Naive B cell (primary cell): ENCODE measurements at regions not wholly inside any gene's neighbourhood (a gene's known extent, or its start where the extent isn't known, plus 50 kb on each side); places are given as distances from the start of the nearest gene placed in this dataset.

Experiments used
- ATAC-seq, 2 donors: fragments of 150-1000 bp; cut with Tn5 transposase; 2 replicates each; pipeline ENCODE4 v1.10.0; 2021; ENCODE audit warnings: low read depth in 2 of 2, mild to moderate bottlenecking in 2 of 2, moderate library complexity in 2 of 2
- DNase-seq: peaks from one replicate; pipeline ENCODE4 v3.0.0; 2022
- H3K27ac Mint-ChIP-seq, 6 donors: one replicate each; pipeline ENCODE4 v1.8.0; 2020 to 2022; ENCODE audit warnings: mild to moderate bottlenecking in 6 of 6, mixed read lengths in 6 of 6, moderate library complexity in 5 of 6, inconsistent platforms in 2 of 6
- H3K27me3 Mint-ChIP-seq, 3 donors: one replicate each; pipeline ENCODE4 v1.8.0; 2021 to 2022; ENCODE audit warnings: mixed read lengths in 3 of 3, mild to moderate bottlenecking in 1 of 3
- H3K36me3 Mint-ChIP-seq, 2 donors: one replicate each; pipeline ENCODE4 v1.8.0; 2020 to 2022; ENCODE audit warnings: mixed read lengths in 2 of 2, inconsistent platforms in 1 of 2, mild to moderate bottlenecking in 1 of 2
- H3K4me1 Mint-ChIP-seq, 3 donors: one replicate each; pipeline ENCODE4 v1.8.0; 2020 to 2022; ENCODE audit warnings: mixed read lengths in 3 of 3, inconsistent platforms in 1 of 3, mild to moderate bottlenecking in 1 of 3, moderate library complexity in 1 of 3
- H3K4me3 Mint-ChIP-seq, 8 donors: one replicate each; pipeline ENCODE4 v1.8.0; 2020 to 2022; ENCODE audit warnings: mild to moderate bottlenecking in 8 of 8, mixed read lengths in 8 of 8, moderate library complexity in 8 of 8, inconsistent platforms in 2 of 8
- H3K9me3 Mint-ChIP-seq, 7 donors: one replicate each; pipeline ENCODE4 v1.8.0; 2020 to 2022; ENCODE audit warnings: mixed read lengths in 7 of 7, mild to moderate bottlenecking in 5 of 7, inconsistent platforms in 2 of 7, moderate library complexity in 1 of 7

DNA sequence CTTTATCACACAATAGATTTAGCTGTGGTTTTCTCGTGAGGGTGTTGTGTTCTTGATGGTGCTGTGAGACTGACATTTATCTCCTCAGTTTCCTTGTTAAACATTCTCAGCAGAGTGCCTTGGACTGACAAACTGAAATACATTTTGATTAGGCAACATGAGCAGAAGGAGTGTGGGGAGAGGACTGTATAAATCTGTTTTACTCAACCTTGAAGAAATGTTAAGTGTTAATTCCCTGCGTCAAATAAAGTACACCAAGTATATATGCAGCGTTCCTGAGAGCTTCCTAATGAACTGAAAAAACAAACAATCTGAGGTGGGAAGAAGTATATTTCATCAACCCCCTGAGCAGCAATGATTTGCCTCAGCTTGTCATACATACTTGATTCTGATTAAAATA is 540.3 kb upstream of the B3GALT2 start:
- no peaks in the 10 kb centered on the region for H3K9me3 Mint-ChIP-seq
- no peak overlapping the region for H3K27ac Mint-ChIP-seq
- H3K36me3 Mint-ChIP-seq = no peaks in the 10 kb centered on the region
- no peaks in the 10 kb centered on the region for H3K4me1 Mint-ChIP-seq
- no peaks in the 10 kb centered on the region for H3K27me3 Mint-ChIP-seq
- no peak for ATAC-seq
- no peak overlapping the region for H3K4me3 Mint-ChIP-seq
- DNase-seq = no peak

DNA sequence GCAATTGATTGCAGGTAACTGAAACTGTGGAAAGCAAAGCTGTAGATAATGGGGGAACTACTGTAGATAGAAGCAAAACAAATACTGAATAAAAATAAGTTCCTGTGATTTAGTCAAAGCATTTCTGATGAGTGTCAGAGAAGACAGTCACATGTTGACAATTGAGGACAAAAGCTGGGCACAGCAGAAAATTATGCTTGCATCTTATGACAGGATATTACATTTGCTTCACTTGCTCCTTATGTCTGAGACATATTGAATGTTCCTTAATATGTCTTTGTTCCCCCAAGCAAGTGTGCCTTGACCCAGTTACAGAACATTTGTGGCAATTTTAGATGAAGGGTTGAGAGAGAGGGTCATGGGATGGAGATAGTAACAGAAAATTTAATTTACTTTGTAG is 526.0 kb upstream of the B3GALT2 start:
- H3K4me1 Mint-ChIP-seq = no peaks in the 10 kb centered on the region
- peaks cover 0 to 7% (median 0%) of the 10 kb centered on the region in 3 donors for H3K27me3 Mint-ChIP-seq
- H3K9me3 Mint-ChIP-seq = peaks cover 0 to 4% (median 0%) of the 10 kb centered on the region in 7 donors
- H3K36me3 Mint-ChIP-seq = no peaks in the 10 kb centered on the region
- H3K4me3 Mint-ChIP-seq = no peak overlapping the region
- ATAC-seq (no peak), DNase-seq (no peak)
- H3K27ac Mint-ChIP-seq = no peak overlapping the region

DNA sequence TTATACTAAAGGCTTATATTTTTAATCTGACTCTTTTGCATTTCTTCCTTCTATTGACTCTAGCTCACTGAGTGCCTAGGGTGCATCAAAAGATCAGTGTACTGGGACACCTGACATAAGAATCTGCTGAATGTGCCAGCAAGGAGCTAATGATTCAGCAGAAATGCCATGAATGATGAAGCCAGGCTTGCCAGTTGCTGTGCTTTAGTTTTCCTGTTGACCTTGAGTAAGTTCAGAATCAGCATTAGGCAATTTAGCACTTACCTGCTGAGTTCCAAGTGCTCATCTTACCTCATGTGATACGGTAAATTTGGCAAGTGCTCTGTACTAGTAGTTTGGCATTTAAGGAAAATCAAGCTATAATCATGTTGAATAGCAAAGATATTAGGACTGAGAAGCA is 523.2 kb upstream of the B3GALT2 start:
- peaks cover 0 to 3% (median 0%) of the 10 kb centered on the region in 7 donors for H3K9me3 Mint-ChIP-seq
- ATAC-seq (no peak), DNase-seq (no peak)
- H3K27ac Mint-ChIP-seq = no peak overlapping the region
- no peaks in the 10 kb centered on the region for H3K4me1 Mint-ChIP-seq
- no peaks in the 10 kb centered on the region for H3K36me3 Mint-ChIP-seq
- H3K27me3 Mint-ChIP-seq = peaks cover 0 to 10% (median 7%) of the 10 kb centered on the region in 3 donors
- no peak overlapping the region for H3K4me3 Mint-ChIP-seq

DNA sequence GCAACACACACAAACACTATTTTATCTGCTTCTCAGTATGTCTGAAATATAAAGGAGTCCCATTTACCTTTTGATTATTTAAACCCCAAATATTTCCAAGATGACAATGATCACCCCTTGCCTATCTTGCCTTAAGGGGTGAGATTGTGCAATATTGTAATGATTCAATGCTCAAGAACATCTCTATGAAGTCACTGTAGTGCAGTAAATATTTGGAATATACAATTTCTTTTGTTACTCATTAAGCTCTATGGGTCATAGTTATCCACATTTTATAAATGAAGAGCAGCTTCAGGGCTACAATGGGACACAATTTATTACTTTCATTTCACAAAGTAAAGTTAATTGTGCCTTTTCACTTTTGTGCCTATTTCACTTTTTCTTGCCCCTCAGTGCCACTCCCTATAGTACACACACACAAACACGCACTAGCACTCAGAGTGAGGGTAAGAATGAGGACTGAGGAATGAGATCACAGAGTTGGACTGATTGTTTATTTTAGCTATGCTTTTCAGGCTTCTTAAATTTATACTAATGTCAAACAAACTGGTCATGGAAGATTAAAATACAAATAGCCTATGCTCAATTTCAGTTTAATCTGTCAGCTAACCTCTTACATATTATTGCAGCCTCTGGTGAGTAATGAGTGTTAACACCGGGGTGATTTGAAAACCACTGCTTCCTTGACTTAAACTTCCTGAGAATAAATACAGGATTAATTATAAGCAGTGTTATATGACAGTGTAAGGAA is 521.0 kb upstream of the B3GALT2 start:
- Mint-ChIP-seq H3K4me1 (no peaks in the 10 kb centered on the region), H3K27ac (no peak overlapping the region), H3K9me3 (peaks cover 0 to 3% (median 0%) of the 10 kb centered on the region in 7 donors), H3K27me3 (peaks cover 0 to 10% (median 7%) of the 10 kb centered on the region in 3 donors), H3K4me3 (no peak overlapping the region), H3K36me3 (no peaks in the 10 kb centered on the region)
- no peak for ATAC-seq
- DNase-seq = no peak

DNA sequence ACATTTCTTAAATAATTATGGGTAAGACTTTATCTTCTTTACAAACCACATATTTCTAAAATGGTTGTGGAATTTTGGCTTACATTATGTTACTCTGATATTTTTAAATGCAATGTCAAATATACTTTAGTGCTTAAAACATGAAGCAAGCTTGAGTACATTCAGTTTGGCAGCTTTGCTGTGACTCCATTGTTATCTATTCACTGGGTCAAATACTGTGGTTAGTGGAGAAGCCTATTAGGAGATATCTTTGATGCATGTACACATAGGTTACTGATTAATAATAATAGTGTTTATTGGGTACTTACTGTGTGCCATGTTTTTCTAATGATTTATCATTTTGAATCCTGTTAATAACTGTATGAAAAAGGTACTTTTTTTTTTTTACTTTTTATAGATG is 520.4 kb upstream of the B3GALT2 start:
- Mint-ChIP-seq H3K4me1 (no peaks in the 10 kb centered on the region), H3K27ac (no peak overlapping the region), H3K9me3 (peaks cover 0 to 2% (median 0%) of the 10 kb centered on the region in 7 donors), H3K27me3 (peaks cover 0 to 10% (median 7%) of the 10 kb centered on the region in 3 donors), H3K4me3 (no peak overlapping the region), H3K36me3 (no peaks in the 10 kb centered on the region)
- no peak for DNase-seq
- no peak for ATAC-seq

DNA sequence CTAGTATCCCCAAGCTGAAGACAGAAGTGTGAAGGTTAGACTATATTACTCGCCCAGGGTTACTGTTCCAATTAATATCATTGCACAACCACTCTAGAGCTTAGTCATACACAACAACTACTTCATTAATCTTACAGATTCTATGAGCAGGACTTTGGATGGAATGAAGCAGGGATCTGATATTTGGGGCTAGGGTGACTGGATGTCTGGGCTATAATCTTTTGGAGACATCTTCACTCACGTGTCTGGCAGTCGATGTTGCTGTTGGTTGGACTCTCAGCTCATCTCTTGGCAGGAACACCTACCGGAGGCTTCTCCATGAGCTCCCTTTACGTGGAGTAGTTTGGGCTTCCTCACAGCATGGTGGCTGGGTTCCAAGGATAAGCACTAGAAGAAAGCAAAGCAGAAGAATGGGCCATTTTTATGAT is 519.2 kb upstream of the B3GALT2 start:
- H3K4me3 Mint-ChIP-seq = no peak overlapping the region
- ATAC-seq (no peak), DNase-seq (no peak)
- no peak overlapping the region for H3K27ac Mint-ChIP-seq
- H3K36me3 Mint-ChIP-seq = no peaks in the 10 kb centered on the region
- peaks cover 0 to 2% (median 0%) of the 10 kb centered on the region in 7 donors for H3K9me3 Mint-ChIP-seq
- peaks cover 0 to 10% (median 7%) of the 10 kb centered on the region in 3 donors for H3K27me3 Mint-ChIP-seq
- H3K4me1 Mint-ChIP-seq = no peaks in the 10 kb centered on the region

DNA sequence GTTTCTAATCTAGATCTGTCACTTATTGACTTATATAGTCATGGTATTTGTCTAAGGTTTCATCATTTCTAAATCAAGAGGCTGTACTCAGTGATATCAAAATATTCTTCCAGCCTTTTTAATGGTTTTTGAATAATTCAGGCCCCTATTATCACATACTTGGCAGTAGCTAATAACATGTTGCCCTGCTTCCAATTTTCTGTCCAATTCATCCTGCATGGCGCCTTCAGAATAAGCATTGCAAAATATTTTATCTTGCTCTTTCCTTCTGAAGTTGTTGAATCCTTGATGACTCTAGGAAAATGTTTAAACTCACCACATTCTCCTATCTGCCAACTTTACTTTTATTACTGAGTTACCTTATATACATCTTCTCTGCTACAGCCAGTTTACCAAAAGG is 517.2 kb upstream of the B3GALT2 start:
- H3K36me3 Mint-ChIP-seq = no peaks in the 10 kb centered on the region
- ATAC-seq = no peak
- H3K4me3 Mint-ChIP-seq = no peak overlapping the region
- H3K9me3 Mint-ChIP-seq = peaks cover 0 to 2% (median 0%) of the 10 kb centered on the region in 7 donors
- no peak overlapping the region for H3K27ac Mint-ChIP-seq
- peaks cover 0 to 10% (median 7%) of the 10 kb centered on the region in 3 donors for H3K27me3 Mint-ChIP-seq
- DNase-seq = no peak
- H3K4me1 Mint-ChIP-seq = no peaks in the 10 kb centered on the region

DNA sequence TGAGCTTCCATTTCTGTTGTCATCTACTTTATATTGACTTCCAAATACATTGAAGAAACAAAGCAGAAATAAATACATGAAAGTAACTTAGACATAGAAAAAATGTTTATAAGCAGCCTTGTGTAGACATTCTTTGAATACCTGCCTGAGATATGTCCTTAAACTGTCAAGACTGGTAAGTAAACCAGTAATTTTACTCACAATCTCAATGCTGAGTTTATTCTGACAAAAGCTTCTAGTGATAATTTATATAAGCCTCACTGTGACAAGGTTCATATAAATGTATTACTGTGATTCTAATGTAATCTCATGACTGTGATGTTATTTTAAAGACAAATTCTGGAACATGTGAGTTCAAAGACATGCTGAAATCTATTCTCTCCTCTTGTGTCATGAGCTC is 516.7 kb upstream of the B3GALT2 start:
- H3K36me3 Mint-ChIP-seq = no peaks in the 10 kb centered on the region
- no peak for ATAC-seq
- peaks cover 0 to 10% (median 3%) of the 10 kb centered on the region in 3 donors for H3K27me3 Mint-ChIP-seq
- H3K4me3 Mint-ChIP-seq = no peak overlapping the region
- H3K4me1 Mint-ChIP-seq = no peaks in the 10 kb centered on the region
- H3K9me3 Mint-ChIP-seq = peaks cover 0 to 2% (median 0%) of the 10 kb centered on the region in 7 donors
- no peak for DNase-seq
- H3K27ac Mint-ChIP-seq = no peak overlapping the region

DNA sequence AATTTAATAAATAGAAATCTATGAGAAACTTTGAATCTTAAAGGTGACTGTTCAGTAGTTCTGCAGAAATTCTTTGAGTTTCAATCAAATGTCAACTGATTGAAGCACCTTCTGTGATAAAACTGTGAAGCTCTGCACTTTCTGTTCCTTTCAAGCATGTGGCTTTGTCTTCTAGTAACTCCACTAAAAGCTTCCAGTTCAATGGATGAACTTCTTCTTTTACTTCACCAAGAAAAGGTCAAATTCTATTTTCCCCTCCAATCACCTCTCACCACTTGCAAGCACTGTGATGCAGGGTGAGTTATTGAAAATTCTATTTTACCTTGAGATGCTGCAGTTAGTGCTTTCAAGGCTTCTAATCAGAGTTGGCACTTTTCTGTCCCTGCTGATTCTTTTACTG is 515.3 kb upstream of the B3GALT2 start:
- H3K27ac Mint-ChIP-seq = no peak overlapping the region
- peaks cover 0 to 10% (median 0%) of the 10 kb centered on the region in 3 donors for H3K27me3 Mint-ChIP-seq
- H3K9me3 Mint-ChIP-seq = peaks cover 0 to 2% (median 0%) of the 10 kb centered on the region in 7 donors
- ATAC-seq = no peak
- H3K4me1 Mint-ChIP-seq = no peaks in the 10 kb centered on the region
- H3K36me3 Mint-ChIP-seq = no peaks in the 10 kb centered on the region
- no peak for DNase-seq
- H3K4me3 Mint-ChIP-seq = no peak overlapping the region

DNA sequence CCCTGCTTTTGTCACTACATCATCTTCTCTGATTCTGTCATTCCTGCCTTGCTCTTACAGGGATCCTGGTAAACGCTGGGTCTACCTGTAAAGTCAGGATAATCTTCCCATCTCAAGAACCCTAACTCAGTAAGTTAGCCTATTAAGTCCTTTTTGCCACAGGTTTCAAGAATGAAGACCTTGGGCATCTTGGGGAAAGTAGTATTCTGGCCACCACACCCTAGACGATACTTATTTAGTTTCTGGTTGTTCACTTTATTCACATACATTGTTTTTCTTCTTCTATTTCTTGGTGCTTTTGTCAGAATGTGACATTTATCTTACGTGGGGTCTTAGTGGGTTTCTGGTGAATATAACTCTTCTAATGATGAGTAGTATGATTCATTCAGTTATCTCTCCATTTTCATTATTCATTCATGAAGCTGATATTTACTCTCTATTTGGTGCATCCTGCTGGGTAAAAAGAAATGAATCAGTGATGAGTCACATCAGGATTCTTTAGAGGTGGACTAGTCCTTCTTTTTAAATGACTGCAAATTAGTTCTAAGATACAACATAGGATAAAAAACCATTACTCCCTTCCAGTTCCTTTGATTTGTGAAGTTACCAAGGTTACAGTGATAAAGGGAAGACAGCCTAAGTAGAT is 514.4 kb upstream of the B3GALT2 start:
- H3K4me3 Mint-ChIP-seq = no peak overlapping the region
- no peak overlapping the region for H3K27ac Mint-ChIP-seq
- no peak for DNase-seq
- peaks cover 0 to 7% (median 0%) of the 10 kb centered on the region in 3 donors for H3K27me3 Mint-ChIP-seq
- peaks cover 0 to 2% (median 0%) of the 10 kb centered on the region in 7 donors for H3K9me3 Mint-ChIP-seq
- H3K4me1 Mint-ChIP-seq = no peaks in the 10 kb centered on the region
- H3K36me3 Mint-ChIP-seq = no peaks in the 10 kb centered on the region
- no peak for ATAC-seq

DNA sequence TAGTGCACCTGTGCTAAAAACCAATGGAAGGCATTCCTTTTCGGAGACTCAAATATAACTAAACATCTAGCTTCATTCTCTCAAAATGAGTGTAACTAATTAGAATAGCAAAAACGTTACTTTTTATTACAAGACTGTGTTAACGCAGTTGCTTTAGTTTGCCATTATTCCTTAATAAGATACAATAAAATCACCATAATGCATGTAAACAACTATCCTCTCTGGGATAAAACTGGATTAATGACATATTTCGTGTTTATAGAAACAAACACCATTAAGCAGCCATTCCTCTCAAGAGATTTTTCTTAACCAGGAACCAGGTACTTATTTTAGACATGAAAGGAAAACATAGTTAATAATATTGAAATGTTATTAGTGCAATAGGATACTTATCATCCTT is 512.8 kb upstream of the B3GALT2 start:
- Mint-ChIP-seq H3K36me3 (no peaks in the 10 kb centered on the region), H3K27ac (no peak overlapping the region), H3K4me3 (no peak overlapping the region), H3K4me1 (no peaks in the 10 kb centered on the region), H3K27me3 (no peaks in the 10 kb centered on the region), H3K9me3 (no peaks in the 10 kb centered on the region)
- DNase-seq = no peak
- ATAC-seq = no peak

DNA sequence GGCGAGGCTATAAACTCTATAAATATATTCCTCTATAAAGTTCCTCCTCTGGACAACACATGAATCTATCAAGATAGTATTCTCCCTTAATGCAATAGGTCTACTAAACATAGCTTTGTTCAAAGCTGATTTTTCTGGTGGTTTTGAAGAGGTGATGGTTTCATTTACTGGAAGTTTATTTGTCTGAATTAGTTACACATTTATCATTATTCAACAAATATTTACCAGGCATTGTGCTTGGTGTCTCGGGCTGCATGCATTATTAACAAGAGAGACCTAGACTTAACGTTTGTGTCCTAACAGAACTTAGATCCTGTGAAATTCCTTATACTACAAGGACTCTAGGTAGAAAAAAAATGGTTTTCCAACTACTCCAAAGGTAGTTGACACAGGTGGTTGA is 511.4 kb upstream of the B3GALT2 start:
- H3K4me3 Mint-ChIP-seq = no peak overlapping the region
- no peak overlapping the region for H3K27ac Mint-ChIP-seq
- no peak for DNase-seq
- no peaks in the 10 kb centered on the region for H3K27me3 Mint-ChIP-seq
- no peak for ATAC-seq
- no peaks in the 10 kb centered on the region for H3K9me3 Mint-ChIP-seq
- H3K36me3 Mint-ChIP-seq = no peaks in the 10 kb centered on the region
- no peaks in the 10 kb centered on the region for H3K4me1 Mint-ChIP-seq

DNA sequence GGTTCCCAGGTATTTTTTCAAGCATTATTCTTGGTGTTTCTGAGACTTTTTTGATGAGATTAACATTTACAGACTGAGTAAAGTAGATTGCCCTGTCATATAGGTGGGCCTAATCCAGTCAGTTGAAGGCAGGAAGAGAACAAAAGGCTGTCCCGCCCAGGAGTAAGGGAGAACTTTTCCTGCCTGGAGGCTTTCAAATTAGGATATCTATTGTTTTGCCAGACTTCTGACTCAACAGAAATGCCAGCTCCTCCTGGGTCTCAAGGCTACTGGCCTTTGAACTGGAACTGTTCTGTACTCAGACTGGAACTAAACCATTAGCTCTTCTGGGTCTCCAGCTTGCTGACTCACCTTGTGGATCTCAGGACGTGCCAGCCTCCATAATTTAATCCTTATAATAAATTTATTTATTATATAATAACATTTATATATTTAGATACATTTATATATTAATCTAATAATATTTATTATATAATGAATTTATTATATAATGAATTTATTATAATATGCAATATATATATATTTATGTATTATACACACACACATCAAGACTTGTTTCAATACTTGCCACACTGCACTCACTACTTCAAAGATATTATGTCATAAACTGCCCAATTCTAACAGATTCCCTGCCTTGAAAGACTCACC is 510.8 kb upstream of the B3GALT2 start:
- no peak for DNase-seq
- Mint-ChIP-seq H3K4me3 (no peak overlapping the region), H3K27ac (no peak overlapping the region), H3K4me1 (no peaks in the 10 kb centered on the region), H3K36me3 (no peaks in the 10 kb centered on the region), H3K27me3 (no peaks in the 10 kb centered on the region), H3K9me3 (no peaks in the 10 kb centered on the region)
- ATAC-seq = no peak

DNA sequence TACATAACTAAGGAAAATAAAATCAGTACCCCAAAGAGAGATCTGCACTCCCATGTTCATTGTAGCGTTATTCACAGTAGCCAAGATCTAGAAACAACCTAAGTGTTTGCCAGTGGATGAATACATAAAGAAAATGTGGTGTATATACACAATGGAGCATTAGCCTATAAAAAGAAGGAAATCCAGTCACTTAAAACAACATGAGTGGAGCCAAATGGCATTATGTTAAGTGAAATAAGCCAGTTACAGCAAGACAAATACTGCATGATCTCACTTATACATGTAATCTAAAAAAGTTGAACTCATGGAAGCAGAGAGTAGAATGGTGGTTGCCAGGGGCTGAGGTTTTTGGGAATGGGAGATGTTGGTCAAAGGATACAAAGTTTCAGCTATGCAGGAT is 508.3 kb upstream of the B3GALT2 start:
- no peak for ATAC-seq
- no peak for DNase-seq
- Mint-ChIP-seq H3K4me3 (no peak overlapping the region), H3K9me3 (peaks cover 0 to 2% (median 0%) of the 10 kb centered on the region in 7 donors), H3K4me1 (no peaks in the 10 kb centered on the region), H3K27me3 (peaks cover 0 to under 1% (median 0%) of the 10 kb centered on the region in 3 donors), H3K27ac (no peak overlapping the region), H3K36me3 (no peaks in the 10 kb centered on the region)
